ENCODE measurements at regions not wholly inside any gene's neighbourhood (a gene's known extent, or its start where the extent isn't known, plus 50 kb on each side); places are given as distances from the start of the nearest gene placed in this dataset.

- TF ChIP-seq CTCF (optimal IDR thresholded peaks at IDR 0.05 in 1 of 3, IDR thresholded peaks at IDR 0.05 in 1 of 3, conservative IDR thresholded peaks at IDR 0.05 in 1 of 3; ENCODE audit: extremely low read depth in 1 of 3, insufficient read depth in 2 of 3, low read length in 3 of 3) (no peak), EZH2 (IDR thresholded peaks at IDR 0.05; ENCODE audit: low read length) (no peak)
Measured at GRCh38 chr5:53178830-53179229, 69.3 kb upstream of the MOCS2 start.

All from keratinocyte (primary cell).